Nephron (organoid): ENCODE measurements at regions not wholly inside any gene's neighbourhood (a gene's known extent, or its start where the extent isn't known, plus 50 kb on each side); places are given as distances from the start of the nearest gene placed in this dataset.

ENCODE experiments used
- H3K27ac Mint-ChIP-seq, 3 experiments: 2 replicates each; pipeline ENCODE4 v1.8.0; 2020; ENCODE audit warnings: mixed read lengths in 3 of 3, mild to moderate bottlenecking in 2 of 3, moderate library complexity in 1 of 3
- H3K27me3 Mint-ChIP-seq: 2 replicates; pipeline ENCODE4 v1.8.0; 2021; ENCODE audit warnings: low read depth, mild to moderate bottlenecking, moderate library complexity, mixed read lengths
- H3K36me3 Mint-ChIP-seq: 2 replicates; pipeline ENCODE4 v1.8.0; 2020; ENCODE audit warnings: low read depth, mixed read lengths
- H3K4me1 Mint-ChIP-seq: 2 replicates; pipeline ENCODE4 v1.8.0; 2020; ENCODE audit warnings: mixed read lengths
- H3K4me3 Mint-ChIP-seq, 3 experiments: 2 replicates each; pipeline ENCODE4 v1.8.0; 2020; ENCODE audit warnings: mild to moderate bottlenecking in 3 of 3, mixed read lengths in 3 of 3, moderate library complexity in 2 of 3
- H3K9me3 Mint-ChIP-seq: 2 replicates; pipeline ENCODE4 v1.8.0; 2020; ENCODE audit warnings: mixed read lengths
- TF ChIP-seq, protein P1 (sequence below), 3 experiments: fragments of 200-600 bp; sonication (generic); IDR thresholded peaks; one replicate each; pipeline ENCODE4 v1.5.0; 2021; ENCODE audit warnings: antibody characterized with exemption in 3 of 3; ENCODE audit not compliant: unreplicated experiment in 3 of 3

DNA sequence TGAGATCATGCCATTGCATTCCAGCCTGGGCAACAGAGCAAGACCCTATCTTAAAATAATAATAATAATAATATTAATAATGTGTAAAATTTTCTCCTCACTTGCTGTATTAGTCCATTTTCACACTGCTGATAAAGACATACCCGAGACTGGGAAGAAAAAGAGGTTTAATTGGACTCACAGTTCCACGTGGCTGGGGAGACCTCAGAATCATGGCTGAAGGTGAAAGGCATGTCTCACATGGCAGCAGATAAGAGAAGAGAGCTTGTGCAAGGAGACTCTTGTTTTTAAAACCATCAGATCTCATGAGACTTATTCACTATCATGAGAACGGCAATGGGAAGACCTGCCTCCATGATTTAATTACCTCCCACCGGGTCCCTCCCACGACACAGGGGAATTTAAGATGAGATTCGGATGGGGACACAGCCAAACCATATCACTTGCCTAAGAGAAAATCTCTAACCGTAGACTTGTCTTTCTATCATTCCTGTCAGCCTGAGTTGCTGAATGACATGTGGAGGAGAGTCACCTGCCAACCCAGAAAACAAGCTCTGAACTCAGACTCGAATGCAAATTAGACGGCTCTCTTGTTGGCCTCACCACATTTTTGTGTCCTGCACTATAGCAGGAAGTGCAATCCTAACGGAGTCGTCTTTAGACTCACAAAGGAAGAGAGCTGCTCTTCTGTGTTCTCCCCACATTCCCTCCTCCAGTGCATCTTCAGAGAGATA, 51.9 kb upstream of the DCTD start:
- Mint-ChIP-seq H3K9me3 (peaks cover 4% of the 10 kb centered on the region), H3K27me3 (no peaks in the 10 kb centered on the region), H3K36me3 (no peaks in the 10 kb centered on the region), H3K4me1 (peaks cover 9% of the 10 kb centered on the region), H3K27ac (no peak overlapping the region), H3K4me3 (no peak overlapping the region)
- TF ChIP-seq, protein P1, sequence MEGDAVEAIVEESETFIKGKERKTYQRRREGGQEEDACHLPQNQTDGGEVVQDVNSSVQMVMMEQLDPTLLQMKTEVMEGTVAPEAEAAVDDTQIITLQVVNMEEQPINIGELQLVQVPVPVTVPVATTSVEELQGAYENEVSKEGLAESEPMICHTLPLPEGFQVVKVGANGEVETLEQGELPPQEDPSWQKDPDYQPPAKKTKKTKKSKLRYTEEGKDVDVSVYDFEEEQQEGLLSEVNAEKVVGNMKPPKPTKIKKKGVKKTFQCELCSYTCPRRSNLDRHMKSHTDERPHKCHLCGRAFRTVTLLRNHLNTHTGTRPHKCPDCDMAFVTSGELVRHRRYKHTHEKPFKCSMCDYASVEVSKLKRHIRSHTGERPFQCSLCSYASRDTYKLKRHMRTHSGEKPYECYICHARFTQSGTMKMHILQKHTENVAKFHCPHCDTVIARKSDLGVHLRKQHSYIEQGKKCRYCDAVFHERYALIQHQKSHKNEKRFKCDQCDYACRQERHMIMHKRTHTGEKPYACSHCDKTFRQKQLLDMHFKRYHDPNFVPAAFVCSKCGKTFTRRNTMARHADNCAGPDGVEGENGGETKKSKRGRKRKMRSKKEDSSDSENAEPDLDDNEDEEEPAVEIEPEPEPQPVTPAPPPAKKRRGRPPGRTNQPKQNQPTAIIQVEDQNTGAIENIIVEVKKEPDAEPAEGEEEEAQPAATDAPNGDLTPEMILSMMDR (IDR thresholded peaks at IDR 0.05; ENCODE audit: unreplicated experiment in 3 of 3), result no peak

DNA sequence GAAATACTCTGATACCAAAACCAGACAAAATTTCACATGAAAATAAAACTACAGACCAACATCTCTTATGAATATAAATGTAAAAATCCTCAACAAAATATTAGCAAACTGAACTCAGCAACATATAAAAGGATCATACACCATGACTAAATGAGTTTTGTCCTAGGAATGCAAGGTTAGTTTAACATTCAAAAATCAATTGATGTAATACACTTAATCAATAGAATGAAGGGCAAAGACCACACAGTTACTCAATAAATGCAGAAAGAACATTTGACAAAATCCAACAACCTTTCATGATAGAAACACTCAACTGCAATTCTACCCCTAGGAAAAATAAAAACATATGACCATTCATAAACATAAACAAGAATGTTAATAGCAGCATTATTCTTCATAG, 50.2 kb upstream of the DCTD start:
- Mint-ChIP-seq H3K9me3 (peaks cover 4% of the 10 kb centered on the region), H3K4me3 (no peak overlapping the region), H3K4me1 (no peaks in the 10 kb centered on the region), H3K27ac (no peak overlapping the region), H3K36me3 (no peaks in the 10 kb centered on the region), H3K27me3 (no peaks in the 10 kb centered on the region)
- TF ChIP-seq, protein P1 (IDR thresholded peaks at IDR 0.05; ENCODE audit: unreplicated experiment in 3 of 3), result no peak
